Heart right ventricle (tissue), 16 donors: ENCODE measurements at regions not wholly inside any gene's neighbourhood (a gene's known extent, or its start where the extent isn't known, plus 50 kb on each side); places are given as distances from the start of the nearest gene placed in this dataset.

Source experiments
- ATAC-seq, 8 donors: fragments of 200-7000 bp; cut with Tn5 transposase; one replicate each; pipeline ENCODE4 v1.9.1; 2020; ENCODE audit warnings: mild to moderate bottlenecking in 8 of 8, moderate library complexity in 8 of 8, moderate number of reproducible peaks in 1 of 8
- DNase-seq, 2 donors: peaks; one replicate each; pipeline ENCODE4 v3.0.0-alpha.2; 2020
- H3K27ac ChIP-seq, 10 donors: fragments of 200-600 bp; sonication (generic) in 2 of 10; one replicate each; pipeline versions ENCODE4 v1.5.0 to v1.8.0; 2020 to 2022; ENCODE audit warnings: mild to moderate bottlenecking in 3 of 10
- H3K27me3 ChIP-seq, 7 donors: fragments of 200-600 bp; one replicate each; pipeline ENCODE4 v1.8.0; 2021 to 2022; ENCODE audit warnings: mild to moderate bottlenecking in 2 of 7
- H3K36me3 ChIP-seq, 9 donors: fragments of 200-600 bp; sonication (generic) in 1 of 9; one replicate each; pipeline versions ENCODE4 v1.5.0 to v1.8.0; 2020 to 2022; ENCODE audit warnings: mild to moderate bottlenecking in 2 of 9
- H3K4me1 ChIP-seq, 9 donors: fragments of 200-600 bp; sonication (generic) in 1 of 9; one replicate each; pipeline versions ENCODE4 v1.5.0 to v1.8.0; 2020 to 2022; ENCODE audit warnings: mild to moderate bottlenecking in 4 of 9
- H3K4me3 ChIP-seq, 10 donors: fragments of 200-600 bp; sonication (generic) in 2 of 10; one replicate each; pipeline versions ENCODE4 v1.5.0 to v1.8.0; 2020 to 2022; ENCODE audit warnings: mild to moderate bottlenecking in 7 of 10, moderate library complexity in 2 of 10
- H3K9me3 ChIP-seq, 11 donors: fragments of 200-600 bp in 10 of 11; sonication (generic) in 2 of 11; one replicate each; pipeline versions ENCODE4 v1.5.0 to v1.8.0; 2013 to 2022; ENCODE audit warnings: mild to moderate bottlenecking in 2 of 11, control low read depth in 1 of 11, moderate library complexity in 1 of 11
- CTCF ChIP-seq, 9 donors: fragments of 200-600 bp; sonication (generic) in 2 of 9; IDR thresholded peaks; one replicate each; pipeline versions ENCODE4 v1.5.0 to v1.8.0; 2021 to 2022; ENCODE audit warnings: antibody characterized with exemption in 9 of 9, mild to moderate bottlenecking in 5 of 9, moderate library complexity in 1 of 9
- WGBS, 2 donors: extraction: QIAGEN DNeasy Blood & Tissue Kit; methylation state at CpG; one replicate each; pipeline ENCODE4 v1.1.7; 2013; ENCODE audit warnings: inconsistent platforms in 1 of 2; 5-methylcytosine and 5-hydroxymethylcytosine counted together
- intact Hi-C, 10 donors: fragments of 100-400 bp; cut with DNase I; formaldehyde crosslinking; loops; one replicate each; pipeline versions ENCODE4 v1.11.1 to v1.14.2; 2022
- donor health status: Arrhythmogenic right ventricular cardiomyopathy.
- donor health status: ischemic (EF 13 %, LVEDD 7.1; RV severe dilation, severe dysfunction).
- donor health status: healthy with polysubstance abuse.
- donor health status: DM: no; HTN: yes; CAD: no.
- donor health status: DM: no; HTN: no; CAD: no.
- donor health status: ischemic (EF 25% LVEDD 6.9; RV normal size, moderate dysfunction).
- donor health status: ischemic (EF 25% LVEDD 5.7; RV mildly dilated, moderate dysfunction).
- donor health status: healthy.
- donor health status: DM: yes; HTN: yes; CAD: no.
- donor health status: Ischemic cardiomyopathy.
- donor health status: ischemic (EF 35%, LVEDD 5.7; RV mildly dilated, moderate dysfunction).
- donor health status: nonischemic (EF 11% LVEDD 7.7; RV severe dilation, severe dysfunction).
- donor health status: DM: yes; HTN: yes; CAD: no.
- donor health status: PGD.
- donor health status: ischemic (EF 29% LVEDD 5.4; RV normal size, mild dysfunction).
- donor health status: nonischemic (EF 23%, LVEDD 6.1; RV moderate dilation, normal function).

GRCh38 chr13:64925284-64925683, 2304.9 kb downstream of the PCDH9 start:
- no peak for TF ChIP-seq CTCF (IDR thresholded peaks at IDR 0.05)
- Histone ChIP-seq H3K36me3 (no peaks in the 10 kb centered on the region), H3K4me1 (no peaks in the 10 kb centered on the region), H3K9me3 (no peaks in the 10 kb centered on the region), H3K27ac (no peak overlapping the region), H3K27me3 (no peaks in the 10 kb centered on the region), H3K4me3 (no peak overlapping the region)
- intact Hi-C loops, result no loop called here
- ATAC-seq, result no peak
- no peak for DNase-seq
- WGBS, 2 donors, result 79% methylated on average over 7 of the region's 7 CpGs

GRCh38 chr13:64924401-64924800, 2305.7 kb downstream of the PCDH9 start:
- Histone ChIP-seq H3K27me3 (no peaks in the 10 kb centered on the region), H3K27ac (no peak overlapping the region), H3K4me3 (no peak overlapping the region), H3K36me3 (no peaks in the 10 kb centered on the region), H3K4me1 (no peaks in the 10 kb centered on the region), H3K9me3 (no peaks in the 10 kb centered on the region)
- ATAC-seq (no peak), DNase-seq (no peak)
- intact Hi-C loops, result no loop called here
- TF ChIP-seq CTCF (IDR thresholded peaks at IDR 0.05), result no peak
- 84 to 92% methylated on average over 6 of the region's 6 CpGs for WGBS, 2 donors

- no peaks in the 10 kb centered on the region for H3K4me1 ChIP-seq
- no peak for ATAC-seq
- H3K9me3 ChIP-seq, result peaks cover 0 to 19% (median 2%) of the 10 kb centered on the region in 11 donors
- no peaks in the 10 kb centered on the region for H3K36me3 ChIP-seq
- no peak overlapping the region for H3K27ac ChIP-seq
- intact Hi-C loops, result no loop called here
- H3K4me3 ChIP-seq, result no peak overlapping the region
- DNase-seq, result no peak
- H3K27me3 ChIP-seq, result no peaks in the 10 kb centered on the region
- no peak for TF ChIP-seq CTCF (IDR thresholded peaks at IDR 0.05)
Observed at GRCh38 chr13:64917566-64917965, 2312.6 kb downstream of the PCDH9 start.

GRCh38 chr13:64912141-64912540, 2318.0 kb downstream of the PCDH9 start:
- no peak overlapping the region for H3K27ac ChIP-seq
- ATAC-seq (no peak), DNase-seq (no peak)
- H3K4me3 ChIP-seq, result no peak overlapping the region
- intact Hi-C loops, result no loop called here
- no peaks in the 10 kb centered on the region for H3K36me3 ChIP-seq
- no peaks in the 10 kb centered on the region for H3K4me1 ChIP-seq
- peaks cover 0 to 20% (median 2%) of the 10 kb centered on the region in 11 donors for H3K9me3 ChIP-seq
- no peaks in the 10 kb centered on the region for H3K27me3 ChIP-seq
- TF ChIP-seq CTCF (IDR thresholded peaks at IDR 0.05), result no peak
- 50 to 78% methylated on average over 2 of the region's 2 CpGs for WGBS, 2 donors

GRCh38 chr13:64910096-64910495, 2320.0 kb downstream of the PCDH9 start:
- no peak overlapping the region for H3K27ac ChIP-seq
- H3K4me3 ChIP-seq, result no peak overlapping the region
- H3K36me3 ChIP-seq, result no peaks in the 10 kb centered on the region
- peaks cover 0 to 20% (median 2%) of the 10 kb centered on the region in 11 donors for H3K9me3 ChIP-seq
- TF ChIP-seq CTCF (IDR thresholded peaks at IDR 0.05), result no peak
- 79 to 90% methylated on average over 1 of the region's 1 CpG for WGBS, 2 donors
- no peaks in the 10 kb centered on the region for H3K4me1 ChIP-seq
- DNase-seq (no peak), ATAC-seq (no peak)
- intact Hi-C loops, result no loop called here
- no peaks in the 10 kb centered on the region for H3K27me3 ChIP-seq
